ENCODE measurements at regions not wholly inside any gene's neighbourhood (a gene's known extent, or its start where the extent isn't known, plus 50 kb on each side); places are given as distances from the start of the nearest gene placed in this dataset.

DNA sequence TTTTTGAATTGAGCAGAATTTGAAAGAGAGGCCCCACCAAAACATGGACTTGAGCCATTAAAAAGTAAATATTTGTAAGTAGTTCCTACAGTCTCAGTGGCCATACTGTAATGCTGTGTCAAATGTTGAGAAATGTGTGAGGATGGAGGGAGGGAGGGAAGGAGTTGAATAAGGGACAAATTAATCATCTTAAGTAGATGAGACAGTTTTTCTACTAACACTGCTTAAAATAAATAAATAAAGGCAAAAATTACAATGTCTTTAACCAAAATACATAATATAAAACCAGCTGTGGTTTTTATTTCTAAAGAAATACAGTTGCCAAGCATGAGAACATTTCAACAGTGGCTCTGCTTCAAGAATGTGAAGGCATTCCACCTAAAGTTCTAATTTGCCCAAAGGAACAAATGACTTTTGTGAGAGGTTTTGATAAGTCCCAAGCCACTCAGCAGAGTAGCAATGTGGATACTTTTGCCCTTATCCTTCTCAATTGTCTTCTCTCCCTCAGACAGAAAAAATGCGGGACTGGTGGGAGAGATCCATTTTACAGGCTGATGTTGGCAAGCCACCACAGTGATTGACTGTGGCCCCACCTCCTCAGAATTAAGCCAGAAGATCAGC lies 427.0 kb upstream of the RARB start:
- no peaks in the 10 kb centered on the region for H3K27me3 Mint-ChIP-seq (ENCODE audit: low read depth)
- intact Hi-C loops (cut with micrococcal nuclease) = no loop called here
- H3K9me3 Mint-ChIP-seq = no peaks in the 10 kb centered on the region
- no peak overlapping the region for H3K27ac Mint-ChIP-seq
- no peaks in the 10 kb centered on the region for H3K36me3 Mint-ChIP-seq (ENCODE audit: low read depth)
- no peaks in the 10 kb centered on the region for H3K4me1 Mint-ChIP-seq (ENCODE audit: low read depth)
- no peak overlapping the region for H3K4me3 Mint-ChIP-seq (ENCODE audit: low read depth)
- DNase-seq (ENCODE audit: low spot score) = no peak

DNA sequence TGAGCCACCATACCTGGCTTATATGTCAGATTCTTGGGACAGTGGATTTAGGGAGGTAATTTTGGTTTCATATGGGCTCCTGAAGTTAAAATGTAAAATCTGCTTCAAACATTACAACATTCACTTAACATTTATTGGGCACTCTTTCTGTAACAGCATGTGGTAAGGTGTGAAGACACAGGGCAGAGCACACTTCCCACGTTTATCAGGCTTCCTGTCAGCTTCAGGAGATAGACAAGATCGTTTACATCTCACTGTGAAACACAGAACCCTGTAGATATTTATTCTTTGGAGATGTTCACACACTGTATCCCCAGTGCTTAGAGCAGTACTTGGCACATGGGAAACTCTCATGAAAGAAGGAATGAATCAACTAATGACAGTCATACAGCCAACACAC lies 426.0 kb upstream of the RARB start:
- no peak overlapping the region for H3K27ac Mint-ChIP-seq
- no peaks in the 10 kb centered on the region for H3K9me3 Mint-ChIP-seq
- no peaks in the 10 kb centered on the region for H3K27me3 Mint-ChIP-seq (ENCODE audit: low read depth)
- no peak for DNase-seq (ENCODE audit: low spot score)
- no peaks in the 10 kb centered on the region for H3K4me1 Mint-ChIP-seq (ENCODE audit: low read depth)
- no peak overlapping the region for H3K4me3 Mint-ChIP-seq (ENCODE audit: low read depth)
- no peaks in the 10 kb centered on the region for H3K36me3 Mint-ChIP-seq (ENCODE audit: low read depth)
- intact Hi-C loops (cut with micrococcal nuclease) = no loop called here

DNA sequence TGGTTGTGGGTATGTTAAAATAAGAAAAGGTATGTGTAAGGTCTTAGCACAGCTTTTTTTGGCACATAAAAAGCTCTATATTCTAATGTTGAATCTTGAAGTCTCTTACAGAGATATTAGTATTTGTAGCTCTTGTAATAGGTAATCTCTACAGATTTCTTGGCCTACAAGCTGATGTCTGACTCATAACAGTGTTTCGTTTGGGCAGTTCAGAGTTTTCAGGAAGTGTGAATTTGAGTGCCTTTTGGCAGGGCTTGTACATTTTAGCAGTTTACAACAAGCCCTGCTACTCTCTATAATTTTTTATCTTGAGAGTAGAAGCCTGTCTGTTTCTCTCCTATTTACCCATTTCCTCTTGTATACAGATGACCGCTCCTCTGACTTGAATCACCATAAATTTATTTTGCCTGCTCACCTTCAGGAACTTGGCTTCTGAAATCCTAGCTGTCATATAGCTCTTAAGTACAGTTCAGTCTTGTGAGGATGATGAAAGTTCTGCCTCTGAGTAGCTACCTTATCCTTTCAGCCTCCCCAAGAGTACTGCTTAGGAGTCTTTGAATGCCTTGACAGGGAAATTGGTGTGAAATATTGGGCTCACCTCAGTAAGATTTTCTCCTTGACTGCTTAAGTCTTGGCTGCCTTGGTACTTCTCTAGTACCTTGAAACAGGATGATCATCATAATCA lies 419.9 kb upstream of the RARB start:
- H3K36me3 Mint-ChIP-seq (ENCODE audit: low read depth) = no peaks in the 10 kb centered on the region
- no peaks in the 10 kb centered on the region for H3K4me1 Mint-ChIP-seq (ENCODE audit: low read depth)
- no peaks in the 10 kb centered on the region for H3K9me3 Mint-ChIP-seq
- H3K27ac Mint-ChIP-seq = no peak overlapping the region
- no peak for DNase-seq (ENCODE audit: low spot score)
- intact Hi-C loops (cut with micrococcal nuclease) = no loop called here
- H3K27me3 Mint-ChIP-seq (ENCODE audit: low read depth) = no peaks in the 10 kb centered on the region
- no peak overlapping the region for H3K4me3 Mint-ChIP-seq (ENCODE audit: low read depth)

DNA sequence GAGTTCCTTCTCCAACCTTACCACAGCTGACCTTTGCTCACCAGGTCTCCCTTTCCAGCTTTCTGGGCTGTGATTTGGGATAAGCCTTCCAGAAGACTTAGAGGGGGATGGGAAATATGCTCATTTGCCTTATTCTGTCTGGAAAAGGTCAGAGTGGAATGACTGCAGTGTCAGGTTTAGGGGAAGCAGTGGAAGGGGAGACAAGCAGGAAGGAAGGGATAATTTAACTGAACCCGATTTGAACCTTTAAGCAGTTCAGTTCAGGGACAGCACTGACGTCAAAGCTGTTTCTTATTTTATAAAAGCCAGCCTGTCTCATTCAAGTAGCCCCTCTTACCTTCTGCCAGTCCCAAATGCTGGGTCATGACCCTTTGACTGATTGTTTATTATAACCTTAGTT lies 418.4 kb upstream of the RARB start:
- intact Hi-C loops (cut with micrococcal nuclease) = no loop called here
- DNase-seq (ENCODE audit: low spot score) = no peak
- Mint-ChIP-seq H3K27ac (no peak overlapping the region), H3K4me1 (ENCODE audit: low read depth) (no peaks in the 10 kb centered on the region), H3K27me3 (ENCODE audit: low read depth) (no peaks in the 10 kb centered on the region), H3K36me3 (ENCODE audit: low read depth) (no peaks in the 10 kb centered on the region), H3K9me3 (no peaks in the 10 kb centered on the region), H3K4me3 (ENCODE audit: low read depth) (no peak overlapping the region)

DNA sequence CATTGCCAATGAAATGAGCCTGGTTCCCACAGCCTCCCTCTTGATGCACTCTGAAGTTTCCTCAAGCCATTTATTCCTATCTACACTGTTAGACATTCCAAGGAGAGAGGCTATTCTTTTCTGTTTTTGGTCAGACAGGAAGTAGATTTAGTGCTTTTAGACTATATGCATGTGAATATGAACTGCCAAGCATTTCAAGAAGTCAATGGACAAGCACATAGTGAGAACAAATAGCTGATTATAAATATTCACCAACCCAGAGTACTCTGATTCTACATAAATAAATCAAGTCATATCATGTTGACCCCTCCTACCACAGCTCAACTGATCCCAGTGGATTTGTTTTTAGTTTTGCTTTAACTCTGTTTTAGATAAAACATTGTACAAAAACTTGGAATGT lies 412.5 kb upstream of the RARB start:
- intact Hi-C loops (cut with micrococcal nuclease) = no loop called here

DNA sequence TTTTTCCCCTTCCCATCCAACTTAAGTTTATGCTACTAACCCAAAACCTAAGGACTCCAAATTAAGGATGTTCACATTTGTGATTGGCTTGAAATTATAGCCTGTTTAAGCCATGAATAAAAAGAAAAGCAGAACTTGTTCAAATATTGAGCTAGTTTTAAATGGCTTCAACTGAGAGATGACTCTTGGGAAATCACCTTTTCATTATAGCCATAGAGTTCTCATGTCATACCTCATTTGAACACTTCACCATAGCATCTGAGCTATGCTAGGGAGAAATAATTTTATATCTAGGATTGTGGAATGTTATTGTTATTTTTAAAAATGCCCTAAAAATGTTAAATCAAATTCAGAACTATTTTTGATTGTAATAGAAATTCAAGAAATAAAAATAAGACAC lies 409.2 kb upstream of the RARB start:
- intact Hi-C loops (cut with micrococcal nuclease) = no loop called here
- H3K9me3 Mint-ChIP-seq = no peaks in the 10 kb centered on the region
- H3K27ac Mint-ChIP-seq = no peak overlapping the region
- no peaks in the 10 kb centered on the region for H3K27me3 Mint-ChIP-seq (ENCODE audit: low read depth)
- H3K36me3 Mint-ChIP-seq (ENCODE audit: low read depth) = no peaks in the 10 kb centered on the region
- no peaks in the 10 kb centered on the region for H3K4me1 Mint-ChIP-seq (ENCODE audit: low read depth)
- H3K4me3 Mint-ChIP-seq (ENCODE audit: low read depth) = no peak overlapping the region
- no peak for DNase-seq (ENCODE audit: low spot score)

More for the DNA sequence above, 412.5 kb upstream of the RARB start:
- DNase-seq (ENCODE audit: low spot score) = no peak
- Mint-ChIP-seq H3K4me1 (ENCODE audit: low read depth) (no peaks in the 10 kb centered on the region), H3K27ac (no peak overlapping the region), H3K9me3 (no peaks in the 10 kb centered on the region), H3K36me3 (ENCODE audit: low read depth) (no peaks in the 10 kb centered on the region), H3K27me3 (ENCODE audit: low read depth) (no peaks in the 10 kb centered on the region), H3K4me3 (ENCODE audit: low read depth) (no peak overlapping the region)

DNA sequence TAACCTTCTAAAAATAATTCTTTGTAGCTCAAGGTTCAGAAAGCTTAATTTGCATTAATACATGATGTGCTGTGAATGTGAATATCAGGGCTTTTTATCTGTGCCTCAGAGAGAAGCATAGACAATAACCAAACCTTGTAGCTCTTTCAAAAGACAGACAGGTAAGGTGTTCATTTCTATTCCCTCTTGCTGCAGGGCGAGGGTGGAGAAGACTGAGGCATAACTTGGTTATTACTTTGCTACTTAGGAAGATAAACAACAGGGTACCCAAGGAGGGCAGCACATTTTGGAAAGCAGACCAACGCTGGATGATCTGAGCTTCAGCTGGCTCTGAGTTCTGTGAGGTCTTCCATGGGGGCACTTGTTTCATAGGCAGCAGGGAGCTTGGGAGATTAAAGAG lies 408.6 kb upstream of the RARB start:
- H3K4me1 Mint-ChIP-seq (ENCODE audit: low read depth) = no peaks in the 10 kb centered on the region
- no peak overlapping the region for H3K27ac Mint-ChIP-seq
- no peaks in the 10 kb centered on the region for H3K9me3 Mint-ChIP-seq
- no peaks in the 10 kb centered on the region for H3K36me3 Mint-ChIP-seq (ENCODE audit: low read depth)
- H3K27me3 Mint-ChIP-seq (ENCODE audit: low read depth) = no peaks in the 10 kb centered on the region
- intact Hi-C loops (cut with micrococcal nuclease) = no loop called here
- no peak overlapping the region for H3K4me3 Mint-ChIP-seq (ENCODE audit: low read depth)
- no peak for DNase-seq (ENCODE audit: low spot score)

DNA sequence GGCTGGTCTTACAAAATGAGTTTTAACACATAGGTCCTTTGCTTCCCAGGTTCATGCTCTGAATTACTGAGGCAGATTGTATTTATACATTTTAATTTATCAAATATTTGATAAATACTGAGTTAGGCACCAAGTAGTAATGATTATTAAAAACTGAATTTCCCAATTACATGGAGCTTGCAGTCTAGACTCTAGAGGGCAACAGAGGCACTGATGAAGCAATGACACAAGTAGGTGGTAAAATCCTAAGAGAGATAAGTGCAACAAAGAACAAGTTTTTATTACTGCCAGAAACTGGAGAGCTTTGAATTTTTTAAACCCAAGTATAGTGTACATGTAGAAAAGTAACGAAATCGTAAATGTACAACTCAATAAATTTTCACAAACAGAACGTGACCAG lies 406.2 kb upstream of the RARB start:
- no peak for DNase-seq (ENCODE audit: low spot score)
- Mint-ChIP-seq H3K4me1 (ENCODE audit: low read depth) (no peaks in the 10 kb centered on the region), H3K27me3 (ENCODE audit: low read depth) (no peaks in the 10 kb centered on the region), H3K27ac (no peak overlapping the region), H3K36me3 (ENCODE audit: low read depth) (no peaks in the 10 kb centered on the region), H3K4me3 (ENCODE audit: low read depth) (no peak overlapping the region), H3K9me3 (no peaks in the 10 kb centered on the region)
- intact Hi-C loops (cut with micrococcal nuclease) = no loop called here

DNA sequence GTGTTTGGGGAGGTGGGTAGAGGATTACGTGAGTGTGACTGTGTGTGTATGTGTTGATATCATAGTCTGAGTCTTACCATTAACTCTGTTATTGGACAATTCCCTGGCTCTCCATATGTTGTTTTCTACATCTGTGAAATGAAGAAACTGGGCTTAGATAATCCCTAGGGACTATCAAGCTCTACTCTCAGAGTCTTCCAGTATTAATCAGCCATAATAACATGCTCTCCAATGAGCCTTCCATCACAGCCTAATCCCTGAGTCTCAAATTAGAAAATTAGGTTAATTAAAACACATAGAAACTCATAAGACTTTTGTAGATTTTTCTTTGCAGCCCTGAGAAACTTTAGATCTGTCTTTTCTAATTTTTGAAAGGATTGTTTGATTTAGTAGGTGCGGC lies 404.2 kb upstream of the RARB start:
- intact Hi-C loops (cut with micrococcal nuclease) = no loop called here
- Mint-ChIP-seq H3K4me3 (ENCODE audit: low read depth) (no peak overlapping the region), H3K36me3 (ENCODE audit: low read depth) (no peaks in the 10 kb centered on the region), H3K27ac (no peak overlapping the region), H3K4me1 (ENCODE audit: low read depth) (no peaks in the 10 kb centered on the region), H3K27me3 (ENCODE audit: low read depth) (no peaks in the 10 kb centered on the region), H3K9me3 (no peaks in the 10 kb centered on the region)
- DNase-seq (ENCODE audit: low spot score) = no peak

DNA sequence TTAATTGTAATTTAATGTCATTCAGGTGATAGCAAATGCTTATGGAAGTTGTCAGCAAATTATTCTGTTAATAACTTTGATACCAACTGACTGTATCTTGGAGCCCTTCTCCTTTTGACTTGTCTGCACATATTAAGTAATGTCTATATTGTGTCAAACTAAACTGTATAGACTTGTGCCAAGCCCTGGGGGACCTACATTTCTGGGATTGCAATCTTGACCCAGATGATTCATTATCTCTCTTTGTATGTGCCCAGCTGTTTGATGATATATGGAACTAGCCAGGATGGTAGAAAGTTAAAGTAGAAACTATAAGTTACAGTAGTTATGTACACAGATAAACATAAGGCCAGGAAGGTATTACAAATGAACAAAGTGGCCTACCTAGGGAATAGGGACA lies 402.8 kb upstream of the RARB start:
- Mint-ChIP-seq H3K36me3 (ENCODE audit: low read depth) (no peaks in the 10 kb centered on the region), H3K4me1 (ENCODE audit: low read depth) (no peaks in the 10 kb centered on the region), H3K4me3 (ENCODE audit: low read depth) (no peak overlapping the region), H3K9me3 (no peaks in the 10 kb centered on the region), H3K27ac (no peak overlapping the region), H3K27me3 (ENCODE audit: low read depth) (no peaks in the 10 kb centered on the region)
- intact Hi-C loops (cut with micrococcal nuclease) = no loop called here
- no peak for DNase-seq (ENCODE audit: low spot score)

DNA sequence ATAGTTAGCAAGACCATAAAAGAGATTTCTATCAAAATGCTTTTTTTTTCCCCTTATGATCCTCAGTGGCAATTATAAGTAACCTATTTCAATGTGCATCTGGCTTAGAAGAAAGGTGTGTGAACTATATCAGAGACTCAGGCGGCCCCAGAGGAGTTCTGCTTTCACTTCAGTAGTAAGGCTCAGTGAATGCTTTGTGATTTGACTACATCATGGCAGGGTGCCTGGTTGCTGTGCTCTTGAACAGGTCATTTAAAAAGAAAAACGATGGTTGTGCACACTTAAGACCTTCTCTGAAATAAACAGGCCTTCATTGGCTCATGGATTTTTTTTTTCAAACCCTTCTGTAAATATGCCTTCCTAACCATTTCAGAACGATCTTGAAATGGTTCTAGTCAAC lies 400.4 kb upstream of the RARB start:
- DNase-seq (ENCODE audit: low spot score) = no peak
- H3K36me3 Mint-ChIP-seq (ENCODE audit: low read depth) = no peaks in the 10 kb centered on the region
- no peak overlapping the region for H3K27ac Mint-ChIP-seq
- no peak overlapping the region for H3K4me3 Mint-ChIP-seq (ENCODE audit: low read depth)
- H3K27me3 Mint-ChIP-seq (ENCODE audit: low read depth) = no peaks in the 10 kb centered on the region
- intact Hi-C loops (cut with micrococcal nuclease) = no loop called here
- no peaks in the 10 kb centered on the region for H3K4me1 Mint-ChIP-seq (ENCODE audit: low read depth)
- H3K9me3 Mint-ChIP-seq = no peaks in the 10 kb centered on the region

DNA sequence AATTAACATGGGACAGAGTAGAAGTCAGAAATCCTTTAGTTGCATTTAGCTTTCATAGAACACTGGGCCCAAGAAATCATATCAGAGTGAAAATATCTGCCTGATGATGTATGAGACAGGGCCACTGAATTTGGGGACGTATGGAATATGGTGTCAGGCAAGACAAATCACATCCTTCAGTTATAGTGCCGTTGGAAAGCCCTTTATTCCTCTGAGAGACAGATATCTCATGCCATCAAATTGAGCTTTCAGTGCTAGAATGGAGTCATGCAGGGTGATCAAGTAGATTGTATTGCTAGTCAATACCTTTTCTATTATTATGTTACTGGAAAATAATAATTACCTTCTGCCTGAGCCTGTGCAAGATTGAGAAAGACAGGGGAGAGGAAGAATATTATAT lies 398.2 kb upstream of the RARB start:
- Mint-ChIP-seq H3K4me1 (ENCODE audit: low read depth) (no peaks in the 10 kb centered on the region), H3K4me3 (ENCODE audit: low read depth) (no peak overlapping the region), H3K27me3 (ENCODE audit: low read depth) (no peaks in the 10 kb centered on the region), H3K27ac (no peak overlapping the region), H3K36me3 (ENCODE audit: low read depth) (no peaks in the 10 kb centered on the region), H3K9me3 (no peaks in the 10 kb centered on the region)
- intact Hi-C loops (cut with micrococcal nuclease) = no loop called here
- no peak for DNase-seq (ENCODE audit: low spot score)

DNA sequence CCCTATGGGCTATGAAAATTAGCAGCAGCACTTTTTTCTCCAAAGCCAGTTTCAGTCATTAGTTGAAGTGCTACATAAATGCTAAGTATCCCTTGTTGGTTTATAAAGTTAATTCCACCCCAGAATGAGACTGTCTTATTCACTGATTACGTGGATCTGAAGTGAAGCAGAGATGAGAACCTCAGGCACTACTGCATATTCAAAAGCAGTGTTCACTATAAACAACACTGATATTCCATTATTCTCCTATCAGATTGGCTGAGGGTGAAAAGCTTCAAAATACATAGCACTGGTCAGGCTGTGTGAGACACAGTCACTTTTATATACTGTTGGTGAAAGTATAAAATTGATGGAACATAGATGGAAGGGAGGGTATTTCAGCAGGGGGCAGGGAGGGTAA lies 395.7 kb upstream of the RARB start:
- Mint-ChIP-seq H3K27ac (no peak overlapping the region), H3K9me3 (no peaks in the 10 kb centered on the region), H3K4me3 (ENCODE audit: low read depth) (no peak overlapping the region), H3K36me3 (ENCODE audit: low read depth) (no peaks in the 10 kb centered on the region), H3K4me1 (ENCODE audit: low read depth) (no peaks in the 10 kb centered on the region), H3K27me3 (ENCODE audit: low read depth) (no peaks in the 10 kb centered on the region)
- DNase-seq (ENCODE audit: low spot score) = no peak
- intact Hi-C loops (cut with micrococcal nuclease) = no loop called here

Measured in activated T-helper 2 cell treated with anti-CD3 and anti-CD28 coated beads, Interferon-gamma antibody, Interleukin-2, Interleukin-4, amounts not matched to agents 10 μg/mL and 5 μg/mL and 100 μg/mL, durations not matched to agents 14 hours and 24 hours and 36 hours (primary cell).